H9 (cell line): ENCODE measurements at regions not wholly inside any gene's neighbourhood (a gene's known extent, or its start where the extent isn't known, plus 50 kb on each side); places are given as distances from the start of the nearest gene placed in this dataset.

Experiments
- DNase-seq: peaks from one replicate; pipeline ENCODE4 v3.0.0-alpha.2; 2017
- H2AFZ ChIP-seq: one replicate; pipeline ENCODE4 v1.6.1; 2013; ENCODE audit warnings: mild to moderate bottlenecking, low read length, control low read depth, moderate library complexity
- H2AK5ac ChIP-seq: 2 replicates; pipeline ENCODE4 v1.6.1; 2013; ENCODE audit warnings: low read length, control low read depth, mixed read lengths; ENCODE audit not compliant: insufficient read length
- H2BK120ac ChIP-seq: one replicate; pipeline ENCODE4 v1.6.1; 2013; ENCODE audit warnings: low read depth, mild to moderate bottlenecking, low read length, control low read depth, inconsistent platforms; ENCODE audit not compliant: poor library complexity, severe bottlenecking
- H2BK12ac ChIP-seq: 2 replicates; pipeline ENCODE4 v1.6.1; 2013; ENCODE audit warnings: low read length, control low read depth, mixed read lengths, low read depth; ENCODE audit not compliant: insufficient read length
- H2BK15ac ChIP-seq: 2 replicates; pipeline ENCODE4 v1.6.1; 2013; ENCODE audit warnings: low read depth, low read length, control low read depth
- H2BK20ac ChIP-seq: one replicate; pipeline ENCODE4 v1.6.1; 2013; ENCODE audit warnings: low read depth, mild to moderate bottlenecking, low read length, control low read depth, inconsistent platforms; ENCODE audit not compliant: poor library complexity, severe bottlenecking
- H2BK5ac ChIP-seq: 2 replicates; pipeline ENCODE4 v1.6.1; 2013; ENCODE audit warnings: low read length, control low read depth, mixed read lengths; ENCODE audit not compliant: insufficient read length
- H3K14ac ChIP-seq: 2 replicates; pipeline ENCODE4 v1.6.1; 2013; ENCODE audit warnings: low read length, control low read depth; ENCODE audit not compliant: insufficient read depth
- H3K18ac ChIP-seq: 2 replicates; pipeline ENCODE4 v1.6.1; 2013; ENCODE audit warnings: low read depth, mild to moderate bottlenecking, mixed read lengths, low read length, control low read depth; ENCODE audit not compliant: insufficient read length
- H3K23ac ChIP-seq: 2 replicates; pipeline ENCODE4 v1.6.1; 2013; ENCODE audit warnings: low read length, control low read depth, mixed read lengths, low read depth; ENCODE audit not compliant: insufficient read length
- H3K23me2 ChIP-seq: 2 replicates; pipeline ENCODE4 v1.6.1; 2013; ENCODE audit warnings: low read depth, mild to moderate bottlenecking, mixed read lengths, low read length, control low read depth; ENCODE audit not compliant: insufficient read length, poor library complexity, severe bottlenecking
- H3K27ac ChIP-seq: 2 replicates; pipeline ENCODE4 v1.5.1; 2013; ENCODE audit warnings: low read length, control low read depth, mixed read lengths, low read depth; ENCODE audit not compliant: insufficient read length
- H3K27me3 ChIP-seq: 2 replicates; pipeline ENCODE4 v1.6.1; 2013; ENCODE audit warnings: low read length, control low read depth, inconsistent platforms; ENCODE audit not compliant: insufficient read depth
- H3K4ac ChIP-seq: 2 replicates; pipeline ENCODE4 v1.6.1; 2013; ENCODE audit warnings: low read depth, mild to moderate bottlenecking, control low read depth, inconsistent platforms, low read length, moderate library complexity
- H3K4me1 ChIP-seq: 2 replicates; pipeline ENCODE4 v1.6.1; 2013; ENCODE audit warnings: low read length, control low read depth, inconsistent platforms; ENCODE audit not compliant: insufficient read depth
- H3K4me2 ChIP-seq: 2 replicates; pipeline ENCODE4 v1.6.1; 2013; ENCODE audit warnings: low read length, control low read depth, mixed read lengths; ENCODE audit not compliant: insufficient read length, insufficient read depth
- H3K56ac ChIP-seq: 2 replicates; pipeline ENCODE4 v1.6.1; 2013; ENCODE audit warnings: low read depth, mild to moderate bottlenecking, mixed read lengths, low read length, control low read depth; ENCODE audit not compliant: insufficient read length
- H3K79me1 ChIP-seq: 2 replicates; pipeline ENCODE4 v1.6.1; 2013; ENCODE audit warnings: low read depth, mild to moderate bottlenecking, moderate library complexity, low read length, control low read depth, inconsistent platforms; ENCODE audit not compliant: insufficient read depth, poor library complexity, severe bottlenecking
- H3K79me2 ChIP-seq: 2 replicates; pipeline ENCODE4 v1.6.1; 2013; ENCODE audit warnings: low read length, control low read depth, inconsistent platforms; ENCODE audit not compliant: insufficient read depth
- H3K9ac ChIP-seq: 2 replicates; pipeline ENCODE4 v1.6.1; 2013; ENCODE audit warnings: low read length, control low read depth, mixed read lengths; ENCODE audit not compliant: insufficient read length; ENCODE audit errors: extremely low read depth
- H3K9me3 ChIP-seq: one replicate; pipeline ENCODE4 v1.6.1; 2013; ENCODE audit warnings: low read depth, low read length, inconsistent platforms; ENCODE audit not compliant: control insufficient read depth
- H3T11ph ChIP-seq: one replicate; pipeline ENCODE4 v1.6.1; 2013; ENCODE audit warnings: mild to moderate bottlenecking, low read length, control low read depth, inconsistent platforms
- H4K20me1 ChIP-seq: one replicate; pipeline ENCODE4 v1.6.1; 2013; ENCODE audit not compliant: control insufficient read depth, insufficient read length, insufficient read depth
- H4K5ac ChIP-seq: 2 replicates; pipeline ENCODE4 v1.6.1; 2013; ENCODE audit warnings: low read depth, mild to moderate bottlenecking, mixed read lengths, low read length, control low read depth; ENCODE audit not compliant: insufficient read length
- H4K8ac ChIP-seq: replicated peaks from 2 replicates; pipeline ENCODE4 v1.6.1; 2013; ENCODE audit warnings: low read length, control low read depth, mixed read lengths, low read depth; ENCODE audit not compliant: insufficient read length
- H4K91ac ChIP-seq: 2 replicates; pipeline ENCODE4 v1.6.1; 2013; ENCODE audit warnings: low read depth, mild to moderate bottlenecking, moderate library complexity, mixed read lengths, low read length, control low read depth; ENCODE audit not compliant: insufficient read length
- H3K27ac Mint-ChIP-seq, 3 experiments: 2 replicates in 2 of 3; 3 replicates in 1 of 3; pipeline ENCODE4 v1.8.0; 2020 to 2021; ENCODE audit warnings: mixed read lengths in 3 of 3, mild to moderate bottlenecking in 1 of 3, moderate library complexity in 1 of 3
- H3K27me3 Mint-ChIP-seq: 2 replicates; pipeline ENCODE4 v1.8.0; 2021; ENCODE audit warnings: low read depth, mild to moderate bottlenecking, moderate library complexity, mixed read lengths
- H3K36me3 Mint-ChIP-seq, 3 experiments: 2 replicates in 2 of 3; 3 replicates in 1 of 3; pipeline ENCODE4 v1.8.0; 2020 to 2021; ENCODE audit warnings: low read depth in 3 of 3, mixed read lengths in 3 of 3; ENCODE audit not compliant: insufficient read depth in 1 of 3
- H3K4me1 Mint-ChIP-seq, 2 experiments: 2 replicates each; pipeline ENCODE4 v1.8.0; 2020; ENCODE audit warnings: mixed read lengths in 2 of 2
- H3K4me3 Mint-ChIP-seq, 2 experiments: 2 replicates in 1 of 2; 3 replicates in 1 of 2; pipeline ENCODE4 v1.8.0; 2020 to 2021; ENCODE audit warnings: mild to moderate bottlenecking in 2 of 2, mixed read lengths in 2 of 2, moderate library complexity in 1 of 2
- H3K9me3 Mint-ChIP-seq, 2 experiments: 2 replicates in 1 of 2; 3 replicates in 1 of 2; pipeline ENCODE4 v1.8.0; 2020; ENCODE audit warnings: mild to moderate bottlenecking in 2 of 2, mixed read lengths in 2 of 2, moderate library complexity in 1 of 2
- WGBS: extraction: QIAGEN DNeasy Blood & Tissue Kit; methylation state at CpG from one replicate; pipeline ENCODE4 v1.1.7; 2013; ENCODE audit warnings: missing lambda C conversion rate, low lambda C conversion rate, mixed read lengths; ENCODE audit not compliant: insufficient read length; ENCODE audit errors: extremely low coverage; 5-methylcytosine and 5-hydroxymethylcytosine counted together
- TF ChIP-seq, protein P1 (sequence below): fragments of 200-600 bp; sonication (generic); conservative IDR thresholded peaks from 3 replicates; pipeline ENCODE4 v1.8.0; 2021; ENCODE audit warnings: antibody characterized with exemption, mild to moderate bottlenecking

DNA sequence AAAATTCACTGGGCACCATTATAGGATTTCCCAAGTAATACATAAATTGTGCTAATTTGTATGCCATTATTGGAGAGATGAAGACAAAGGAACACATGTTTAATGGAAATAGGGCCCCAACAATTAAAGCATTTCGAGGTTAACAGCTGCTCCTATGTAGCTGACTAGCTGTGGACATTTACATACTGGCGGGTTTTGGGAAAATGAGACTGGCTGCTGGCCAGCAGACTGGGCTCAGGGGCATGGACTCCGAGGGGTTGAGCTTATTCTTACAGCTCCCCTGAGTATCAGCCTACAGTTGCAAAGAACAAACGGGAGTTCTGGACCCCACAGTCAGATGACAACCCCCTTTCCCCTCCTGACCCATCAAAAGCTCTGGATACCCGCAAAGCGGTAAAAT, 91.9 kb upstream of the MYO3A start:
- Histone ChIP-seq H3K79me2 (no peaks in the 10 kb centered on the region), H3K9ac (no peak overlapping the region), H4K20me1 (no peaks in the 10 kb centered on the region), H4K8ac (no peak overlapping the region), H2BK15ac (no peak overlapping the region), H3K23ac (no peak overlapping the region), H2BK120ac (no peak overlapping the region), H3T11ph (no peak overlapping the region), H3K4me2 (no peak overlapping the region), H2BK12ac (no peak overlapping the region), H4K91ac (no peak overlapping the region), H3K14ac (no peak overlapping the region), H2BK5ac (no peak overlapping the region), H3K56ac (no peak overlapping the region), H2AK5ac (no peak overlapping the region), H2AFZ (no peak overlapping the region), H3K79me1 (no peaks in the 10 kb centered on the region), H3K27me3 (no peaks in the 10 kb centered on the region), H3K18ac (no peak overlapping the region), H3K27ac (no peak overlapping the region), H3K23me2 (no peaks in the 10 kb centered on the region), H3K4me1 (no peaks in the 10 kb centered on the region), H3K4ac (no peak overlapping the region), H4K5ac (no peak overlapping the region), H3K9me3 (no peaks in the 10 kb centered on the region), H2BK20ac (no peak overlapping the region)
- no peaks in the 10 kb centered on the region for H3K36me3 Mint-ChIP-seq
- no peaks in the 10 kb centered on the region for H3K4me1 Mint-ChIP-seq
- no CpG with 5 or more reads among the region's 6 CpGs for WGBS
- no peaks in the 10 kb centered on the region for H3K9me3 Mint-ChIP-seq
- DNase-seq: no peak
- no peak overlapping the region for H3K4me3 Mint-ChIP-seq
- TF ChIP-seq, protein P1, sequence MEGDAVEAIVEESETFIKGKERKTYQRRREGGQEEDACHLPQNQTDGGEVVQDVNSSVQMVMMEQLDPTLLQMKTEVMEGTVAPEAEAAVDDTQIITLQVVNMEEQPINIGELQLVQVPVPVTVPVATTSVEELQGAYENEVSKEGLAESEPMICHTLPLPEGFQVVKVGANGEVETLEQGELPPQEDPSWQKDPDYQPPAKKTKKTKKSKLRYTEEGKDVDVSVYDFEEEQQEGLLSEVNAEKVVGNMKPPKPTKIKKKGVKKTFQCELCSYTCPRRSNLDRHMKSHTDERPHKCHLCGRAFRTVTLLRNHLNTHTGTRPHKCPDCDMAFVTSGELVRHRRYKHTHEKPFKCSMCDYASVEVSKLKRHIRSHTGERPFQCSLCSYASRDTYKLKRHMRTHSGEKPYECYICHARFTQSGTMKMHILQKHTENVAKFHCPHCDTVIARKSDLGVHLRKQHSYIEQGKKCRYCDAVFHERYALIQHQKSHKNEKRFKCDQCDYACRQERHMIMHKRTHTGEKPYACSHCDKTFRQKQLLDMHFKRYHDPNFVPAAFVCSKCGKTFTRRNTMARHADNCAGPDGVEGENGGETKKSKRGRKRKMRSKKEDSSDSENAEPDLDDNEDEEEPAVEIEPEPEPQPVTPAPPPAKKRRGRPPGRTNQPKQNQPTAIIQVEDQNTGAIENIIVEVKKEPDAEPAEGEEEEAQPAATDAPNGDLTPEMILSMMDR: no peak
- no peaks in the 10 kb centered on the region for H3K27me3 Mint-ChIP-seq
- H3K27ac Mint-ChIP-seq: no peak overlapping the region; a peak in 1 of 7 replicates
